Iris pigment epithelial cell (primary cell): ENCODE measurements at regions not wholly inside any gene's neighbourhood (a gene's known extent, or its start where the extent isn't known, plus 50 kb on each side); places are given as distances from the start of the nearest gene placed in this dataset.
"Not testable (repeated sequence)": the region's sequence is repeated elsewhere in the genome, so short reads cannot be mapped to it uniquely, and the experiment has no call there.

Source experiments
- DNase-seq: peaks from one replicate; pipeline ENCODE4 v3.0.0-alpha.2; 2011; ENCODE audit warnings: low read depth

DNA sequence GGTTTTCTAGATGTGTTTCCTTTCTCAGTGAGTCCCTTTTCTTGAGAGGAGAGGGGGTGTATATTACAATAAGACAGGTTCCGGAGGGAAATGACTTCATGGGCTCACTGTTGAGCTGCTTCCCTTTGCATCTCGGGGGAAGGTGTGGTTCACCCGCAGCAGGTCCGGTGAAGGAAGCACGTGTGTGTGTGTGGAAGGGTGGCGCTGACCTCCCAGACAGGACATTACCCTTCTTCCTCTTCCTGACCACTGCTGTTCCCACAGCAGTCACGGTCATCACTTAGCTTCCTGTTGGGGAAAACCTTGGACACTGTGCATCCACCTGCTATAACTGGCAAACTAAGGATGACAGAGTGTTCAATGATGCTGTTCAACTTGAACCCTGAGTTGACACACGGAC is 83.6 kb downstream of the PLEKHG1 start:
- DNase-seq: no peak

GRCh38 chr6:150684161-150684560 is 84.5 kb downstream of the PLEKHG1 start:
- DNase-seq: no peak

GRCh38 chr6:150684714-150685459 is 85.2 kb downstream of the PLEKHG1 start:
- no peak for DNase-seq

DNA sequence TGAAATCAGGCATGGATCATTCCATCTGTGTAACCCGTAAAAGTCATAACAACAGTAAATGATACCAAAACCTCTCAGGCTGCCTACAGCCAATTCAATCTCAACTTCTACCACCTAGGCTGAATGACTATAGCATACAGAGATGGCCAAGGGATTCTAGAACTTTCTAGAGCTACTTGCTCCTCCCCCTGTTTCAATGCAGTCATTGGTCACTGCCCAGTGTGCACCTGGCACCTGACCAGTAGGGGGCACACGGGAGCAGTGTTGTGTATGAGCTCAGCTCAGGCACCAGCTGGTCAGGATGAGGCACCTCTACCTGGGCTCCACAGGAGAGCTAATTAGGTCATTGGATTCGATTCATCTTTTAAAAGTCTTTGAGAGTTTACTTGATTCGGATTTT is 86.2 kb downstream of the PLEKHG1 start:
- DNase-seq: peak; percentile 9

DNA sequence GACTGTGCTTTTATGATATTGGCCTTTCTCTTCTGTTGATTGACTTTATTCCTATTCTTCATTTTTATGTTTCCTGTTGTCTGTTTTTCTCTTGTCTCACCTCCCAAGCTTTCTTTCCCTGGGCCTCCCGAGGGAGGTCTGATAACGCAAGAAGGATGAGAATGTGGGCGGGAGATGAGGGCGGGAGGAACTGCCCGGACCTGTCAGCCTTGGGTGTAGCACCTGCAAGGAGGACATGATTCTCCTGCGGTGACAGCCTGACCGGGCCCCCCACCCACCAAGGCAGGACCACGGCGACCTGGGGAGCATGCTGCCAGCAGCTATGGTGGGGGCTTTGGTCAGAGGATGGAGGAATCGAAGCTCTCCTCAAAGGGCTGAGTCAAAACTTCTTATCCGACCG is 86.9 kb downstream of the PLEKHG1 start:
- no peak for DNase-seq

GRCh38 chr6:150687508-150687907 is 87.8 kb downstream of the PLEKHG1 start:
- DNase-seq: no peak

- no peak for DNase-seq
Measured at GRCh38 chr6:150689900-150690590, 90.4 kb downstream of the PLEKHG1 start.

- no peak for DNase-seq
Measured at GRCh38 chr6:150690681-150691080, 91.0 kb downstream of the PLEKHG1 start.

- no peak for DNase-seq
Measured at GRCh38 chr6:150691463-150691862, 91.8 kb downstream of the PLEKHG1 start.

- no peak for DNase-seq
Measured at GRCh38 chr6:150692604-150693003, 92.9 kb downstream of the PLEKHG1 start.

DNA sequence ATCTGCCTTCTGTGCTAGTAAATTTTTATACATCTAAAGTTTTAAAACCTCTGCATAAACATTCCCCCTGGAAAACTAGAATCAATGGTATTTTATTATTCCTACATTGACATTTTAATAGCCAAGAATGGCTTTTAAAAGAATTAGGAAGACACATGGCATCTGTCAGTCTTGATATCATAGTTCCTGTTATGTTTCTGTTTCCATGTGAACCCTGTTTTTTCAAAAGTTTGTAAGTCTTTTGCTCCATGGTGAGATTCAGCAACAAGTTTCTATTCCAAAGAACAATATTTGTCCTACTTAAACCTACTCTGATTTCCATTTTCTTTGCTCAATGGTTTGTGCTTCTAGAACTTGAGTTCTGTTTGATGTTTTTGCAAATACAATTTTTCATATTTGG is 95.2 kb downstream of the PLEKHG1 start:
- DNase-seq: no peak

GRCh38 chr6:150695652-150696051 is 96.0 kb downstream of the PLEKHG1 start:
- no peak for DNase-seq

DNA sequence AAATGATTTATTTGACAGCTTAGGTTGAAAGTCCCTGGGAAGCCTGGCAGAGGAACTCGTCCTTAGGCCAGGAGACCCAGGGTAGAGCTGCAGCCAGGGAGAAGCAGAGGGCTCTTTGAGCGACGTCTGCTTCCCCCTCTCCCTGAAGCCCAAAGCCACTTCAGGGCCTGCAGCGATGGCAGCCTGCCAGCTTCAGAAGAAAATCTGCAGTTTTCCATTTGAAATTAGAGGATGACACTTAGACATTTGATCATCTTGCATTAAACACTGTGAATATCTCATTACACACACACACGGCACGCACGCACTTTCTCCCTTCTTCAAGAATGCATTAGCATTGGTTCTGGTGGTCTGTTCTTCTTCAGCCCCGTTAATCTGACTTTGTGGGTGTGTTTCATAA is 96.5 kb downstream of the PLEKHG1 start:
- DNase-seq: no peak

DNA sequence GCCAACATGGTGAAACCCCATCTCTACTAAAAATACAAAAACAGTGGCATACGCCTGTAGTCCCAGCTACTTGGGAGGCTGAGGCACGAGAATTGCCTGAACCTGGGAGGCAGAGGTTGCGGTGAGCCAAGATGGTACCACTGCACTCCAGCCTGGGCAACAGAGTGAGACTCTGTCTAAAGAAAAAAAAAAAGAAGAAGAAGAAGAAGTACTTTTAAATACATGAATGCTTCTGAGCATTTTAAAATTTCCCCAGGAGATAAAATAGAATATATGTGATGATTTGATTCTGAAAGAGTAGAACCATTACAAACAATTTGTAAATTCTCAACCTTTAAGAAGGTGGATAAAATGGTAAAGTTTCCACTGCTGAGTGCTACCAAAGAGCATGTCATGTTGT is 97.2 kb downstream of the PLEKHG1 start:
- DNase-seq: not testable (repeated sequence)

GRCh38 chr6:150697515-150697914 is 97.8 kb downstream of the PLEKHG1 start:
- DNase-seq: no peak

GRCh38 chr6:150698391-150698790 is 98.7 kb downstream of the PLEKHG1 start:
- DNase-seq: no peak

DNA sequence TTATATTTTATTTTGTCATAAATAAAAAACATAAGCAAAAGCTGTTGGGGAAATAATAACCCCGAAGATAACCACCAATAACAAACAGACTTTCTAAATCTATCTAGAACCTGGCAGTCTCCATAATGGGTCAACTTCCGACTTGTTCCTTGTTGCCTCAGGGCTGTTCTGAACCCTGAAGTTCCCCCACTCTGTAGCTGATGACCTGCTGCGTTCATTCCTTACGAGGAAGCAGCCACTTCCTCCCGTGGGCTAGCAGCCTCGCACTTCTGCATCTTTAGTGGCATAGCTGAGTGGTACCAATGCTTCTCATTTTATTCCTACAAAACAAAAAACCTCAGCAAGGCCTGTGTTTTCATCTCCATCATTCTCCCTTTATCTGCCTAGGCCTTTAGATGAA is 103.0 kb downstream of the PLEKHG1 start:
- DNase-seq: no peak

GRCh38 chr6:150704447-150705192 is 104.9 kb downstream of the PLEKHG1 start:
- DNase-seq: no peak

DNA sequence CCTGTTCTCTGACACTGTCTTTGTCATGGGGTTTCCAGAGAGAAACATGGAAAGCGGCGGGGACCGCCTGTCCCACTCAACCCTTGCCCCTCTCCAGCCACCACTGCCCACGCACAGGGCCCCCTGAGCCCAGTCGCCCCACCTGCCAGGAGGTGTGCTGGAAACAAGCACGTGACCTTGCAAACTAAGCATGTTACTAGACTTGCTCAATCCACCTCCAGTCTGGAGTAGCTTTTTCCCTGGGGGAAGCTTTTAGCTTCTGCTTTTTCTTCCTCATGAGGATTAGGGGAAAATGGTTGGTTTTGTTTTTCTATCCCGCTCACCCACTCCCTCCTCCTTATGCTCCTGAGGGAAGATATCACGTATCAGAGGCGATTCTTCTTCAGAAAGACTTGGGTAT is 105.7 kb downstream of the PLEKHG1 start:
- no peak for DNase-seq

GRCh38 chr6:150710236-150710635 is 110.6 kb downstream of the PLEKHG1 start:
- no peak for DNase-seq

- DNase-seq: no peak
Measured at GRCh38 chr6:150711061-150711460, 111.4 kb downstream of the PLEKHG1 start.

DNA sequence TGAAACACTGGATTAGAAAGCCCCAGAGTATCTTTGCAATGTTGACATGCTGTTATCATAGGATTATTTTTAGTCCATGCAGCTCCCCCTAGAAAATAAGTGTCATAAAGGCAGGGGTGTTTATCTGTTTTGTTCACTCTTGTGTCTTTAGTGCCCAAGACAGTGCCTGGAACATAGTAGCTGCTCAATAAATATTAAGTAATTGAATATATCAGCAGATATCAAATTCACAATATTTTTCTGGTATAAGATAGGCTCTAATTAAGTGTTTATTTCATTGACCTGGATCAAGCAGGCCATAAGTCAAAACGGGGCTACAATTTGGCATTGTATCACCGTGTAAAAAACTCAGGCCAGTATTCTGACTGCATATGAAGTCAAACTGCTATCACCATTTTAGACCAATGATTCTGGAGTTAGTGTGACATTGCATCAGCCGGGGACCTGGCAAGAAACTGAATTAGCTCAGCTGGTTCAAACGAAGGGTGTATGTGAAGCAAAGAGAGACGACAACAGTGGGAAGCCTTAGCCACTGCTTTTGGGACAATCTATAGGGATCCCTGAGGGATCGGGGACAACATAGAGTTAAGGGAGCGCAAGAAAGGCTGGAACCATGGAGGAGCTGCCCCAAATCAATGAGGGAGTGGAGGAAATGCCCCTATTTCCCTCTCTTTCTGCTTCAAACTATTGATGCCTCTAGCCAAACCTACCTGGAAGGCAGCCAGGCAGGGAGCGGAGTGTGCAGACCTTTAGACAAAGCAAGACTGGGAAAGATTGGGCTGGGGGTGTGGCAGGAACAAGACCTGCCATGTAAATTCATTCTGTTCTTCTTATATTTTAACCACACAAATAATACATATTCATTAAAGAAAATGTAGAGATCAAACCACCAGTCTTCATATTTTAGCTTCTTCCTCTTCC is 112.2 kb downstream of the PLEKHG1 start:
- no peak for DNase-seq
